ENCODE measurements at regions not wholly inside any gene's neighbourhood (a gene's known extent, or its start where the extent isn't known, plus 50 kb on each side); places are given as distances from the start of the nearest gene placed in this dataset.

DNA sequence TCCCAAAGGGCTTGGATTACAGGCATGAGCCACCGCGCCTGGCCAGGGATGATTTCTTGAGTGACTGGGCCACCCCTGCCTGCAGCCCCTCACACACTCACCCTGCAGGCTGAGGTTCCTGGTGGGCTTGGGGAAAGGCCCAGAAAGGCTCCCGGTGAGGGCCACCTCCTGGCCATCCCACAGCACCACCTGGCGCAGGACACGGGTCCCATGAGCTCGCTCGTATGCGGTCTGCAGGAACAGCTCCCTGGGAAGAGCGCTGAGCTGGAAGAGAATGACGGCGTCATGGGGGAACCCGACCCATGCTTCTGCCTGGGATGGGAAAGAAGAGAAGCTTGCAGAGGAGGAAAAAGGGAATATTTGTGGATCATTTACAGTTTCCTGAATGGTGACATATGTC, 59.3 kb downstream of the RMI2 start:
- no peak for TF ChIP-seq TEAD4 (IDR thresholded peaks at IDR 0.05)
- no peak for TF ChIP-seq EP300 (IDR thresholded peaks at IDR 0.05; ENCODE audit: borderline replicate concordance)
- TF ChIP-seq YY1 (IDR thresholded peaks at IDR 0.05; ENCODE audit: low read depth), result no peak
- TF ChIP-seq EGR1 (IDR thresholded peaks at IDR 0.05), result no peak
- no peak for TF ChIP-seq CEBPB (IDR thresholded peaks at IDR 0.05)
- TF ChIP-seq, protein P1, sequence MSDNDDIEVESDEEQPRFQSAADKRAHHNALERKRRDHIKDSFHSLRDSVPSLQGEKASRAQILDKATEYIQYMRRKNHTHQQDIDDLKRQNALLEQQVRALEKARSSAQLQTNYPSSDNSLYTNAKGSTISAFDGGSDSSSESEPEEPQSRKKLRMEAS (IDR thresholded peaks at IDR 0.05), result no peak
- TF ChIP-seq RAD21 (IDR thresholded peaks at IDR 0.05; ENCODE audit: low read depth), result no peak
- TF ChIP-seq, protein P2, sequence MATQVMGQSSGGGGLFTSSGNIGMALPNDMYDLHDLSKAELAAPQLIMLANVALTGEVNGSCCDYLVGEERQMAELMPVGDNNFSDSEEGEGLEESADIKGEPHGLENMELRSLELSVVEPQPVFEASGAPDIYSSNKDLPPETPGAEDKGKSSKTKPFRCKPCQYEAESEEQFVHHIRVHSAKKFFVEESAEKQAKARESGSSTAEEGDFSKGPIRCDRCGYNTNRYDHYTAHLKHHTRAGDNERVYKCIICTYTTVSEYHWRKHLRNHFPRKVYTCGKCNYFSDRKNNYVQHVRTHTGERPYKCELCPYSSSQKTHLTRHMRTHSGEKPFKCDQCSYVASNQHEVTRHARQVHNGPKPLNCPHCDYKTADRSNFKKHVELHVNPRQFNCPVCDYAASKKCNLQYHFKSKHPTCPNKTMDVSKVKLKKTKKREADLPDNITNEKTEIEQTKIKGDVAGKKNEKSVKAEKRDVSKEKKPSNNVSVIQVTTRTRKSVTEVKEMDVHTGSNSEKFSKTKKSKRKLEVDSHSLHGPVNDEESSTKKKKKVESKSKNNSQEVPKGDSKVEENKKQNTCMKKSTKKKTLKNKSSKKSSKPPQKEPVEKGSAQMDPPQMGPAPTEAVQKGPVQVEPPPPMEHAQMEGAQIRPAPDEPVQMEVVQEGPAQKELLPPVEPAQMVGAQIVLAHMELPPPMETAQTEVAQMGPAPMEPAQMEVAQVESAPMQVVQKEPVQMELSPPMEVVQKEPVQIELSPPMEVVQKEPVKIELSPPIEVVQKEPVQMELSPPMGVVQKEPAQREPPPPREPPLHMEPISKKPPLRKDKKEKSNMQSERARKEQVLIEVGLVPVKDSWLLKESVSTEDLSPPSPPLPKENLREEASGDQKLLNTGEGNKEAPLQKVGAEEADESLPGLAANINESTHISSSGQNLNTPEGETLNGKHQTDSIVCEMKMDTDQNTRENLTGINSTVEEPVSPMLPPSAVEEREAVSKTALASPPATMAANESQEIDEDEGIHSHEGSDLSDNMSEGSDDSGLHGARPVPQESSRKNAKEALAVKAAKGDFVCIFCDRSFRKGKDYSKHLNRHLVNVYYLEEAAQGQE (IDR thresholded peaks at IDR 0.05; ENCODE audit: low read depth), result no peak
- no peak for TF ChIP-seq TAF1 (IDR thresholded peaks at IDR 0.05; ENCODE audit: low read depth)
- no peak for TF ChIP-seq NFIC (IDR thresholded peaks at IDR 0.05)
- no peak for TF ChIP-seq ZBTB7A (IDR thresholded peaks at IDR 0.05; ENCODE audit: low read depth)
- TF ChIP-seq FOXM1 (IDR thresholded peaks at IDR 0.05; ENCODE audit: borderline replicate concordance, low read depth), result no peak
- TF ChIP-seq, protein P3, sequence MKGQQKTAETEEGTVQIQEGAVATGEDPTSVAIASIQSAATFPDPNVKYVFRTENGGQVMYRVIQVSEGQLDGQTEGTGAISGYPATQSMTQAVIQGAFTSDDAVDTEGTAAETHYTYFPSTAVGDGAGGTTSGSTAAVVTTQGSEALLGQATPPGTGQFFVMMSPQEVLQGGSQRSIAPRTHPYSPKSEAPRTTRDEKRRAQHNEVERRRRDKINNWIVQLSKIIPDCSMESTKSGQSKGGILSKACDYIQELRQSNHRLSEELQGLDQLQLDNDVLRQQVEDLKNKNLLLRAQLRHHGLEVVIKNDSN (IDR thresholded peaks at IDR 0.05), result no peak
- no peak for TF ChIP-seq CREB1 (IDR thresholded peaks at IDR 0.05; ENCODE audit: low read depth)
